Activated CD8-positive, alpha-beta memory T cell treated with anti-CD3 and anti-CD28 coated beads for 36 hours (primary cell): ENCODE measurements at regions not wholly inside any gene's neighbourhood (a gene's known extent, or its start where the extent isn't known, plus 50 kb on each side); places are given as distances from the start of the nearest gene placed in this dataset.

ENCODE experiments used
- CTCF ChIA-PET: fragments of 350-600 bp; sonication (Branson Sonifier 250); formaldehyde crosslinking; loops from one replicate; lab custom pipeline; 2021; ENCODE audit warnings: antibody characterized with exemption; lab: Charles Lee
- POLR2A ChIA-PET: fragments of 350-600 bp; sonication (Branson Sonifier 250); formaldehyde crosslinking; loops from one replicate; lab custom pipeline; 2021; ENCODE audit warnings: antibody characterized with exemption; lab: Charles Lee

DNA sequence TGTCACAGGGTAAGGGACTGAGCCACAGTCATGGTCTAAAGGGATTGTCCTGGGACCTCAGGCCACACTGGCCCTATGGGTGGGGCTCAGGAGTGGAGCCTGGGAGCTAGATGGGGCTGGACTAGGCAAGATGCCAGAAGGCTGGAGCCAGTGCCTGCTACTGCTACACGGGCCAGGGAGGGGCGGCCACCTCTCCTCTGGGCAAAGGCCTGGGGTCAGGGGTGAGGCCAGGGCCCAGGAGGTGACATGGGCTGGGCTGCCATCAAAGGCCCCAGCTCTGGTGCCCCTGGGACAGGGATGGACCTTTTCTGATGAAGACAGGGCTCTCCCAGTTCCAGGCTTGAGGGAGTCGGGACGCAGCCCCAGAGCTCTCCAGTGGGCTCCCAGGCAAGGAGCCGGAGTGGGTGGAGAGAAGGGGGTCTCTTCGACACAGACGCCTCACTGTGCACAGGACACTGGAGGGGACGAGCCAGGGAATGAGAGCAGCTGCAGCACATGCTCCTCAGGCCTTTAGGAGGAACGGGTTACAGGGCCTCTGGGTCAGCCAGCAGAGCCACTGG, 62.1 kb upstream of the IQSEC1 start:
- ChIA-PET CTCF (interaction anchor here (2.2 kb wide), 1 partner anchor 43 kb away, joined by 6 read pairs; no protein-coding TSS in a partner anchor), POLR2A (no interaction called here)

DNA sequence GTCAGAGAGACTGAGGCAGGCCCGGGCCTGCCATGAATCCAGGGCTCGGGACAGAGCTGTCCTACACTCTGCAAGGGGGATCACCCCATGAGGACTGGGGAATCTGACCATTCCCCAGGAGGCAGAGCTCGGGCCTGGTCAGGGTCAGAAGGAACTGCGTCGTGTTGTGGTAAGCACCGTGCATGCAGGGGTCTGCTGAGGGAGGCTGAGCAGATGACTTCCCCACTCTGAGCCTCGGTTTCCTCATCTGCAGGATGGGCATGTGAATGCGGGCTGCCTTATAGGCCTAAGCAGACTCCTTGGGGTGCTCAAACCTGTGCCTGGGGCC, 61.6 kb upstream of the IQSEC1 start:
- CTCF ChIA-PET, result interaction anchor here (2.2 kb wide), 1 partner anchor 43 kb away, joined by 6 read pairs; no protein-coding TSS in a partner anchor
- POLR2A ChIA-PET, result no interaction called here

DNA sequence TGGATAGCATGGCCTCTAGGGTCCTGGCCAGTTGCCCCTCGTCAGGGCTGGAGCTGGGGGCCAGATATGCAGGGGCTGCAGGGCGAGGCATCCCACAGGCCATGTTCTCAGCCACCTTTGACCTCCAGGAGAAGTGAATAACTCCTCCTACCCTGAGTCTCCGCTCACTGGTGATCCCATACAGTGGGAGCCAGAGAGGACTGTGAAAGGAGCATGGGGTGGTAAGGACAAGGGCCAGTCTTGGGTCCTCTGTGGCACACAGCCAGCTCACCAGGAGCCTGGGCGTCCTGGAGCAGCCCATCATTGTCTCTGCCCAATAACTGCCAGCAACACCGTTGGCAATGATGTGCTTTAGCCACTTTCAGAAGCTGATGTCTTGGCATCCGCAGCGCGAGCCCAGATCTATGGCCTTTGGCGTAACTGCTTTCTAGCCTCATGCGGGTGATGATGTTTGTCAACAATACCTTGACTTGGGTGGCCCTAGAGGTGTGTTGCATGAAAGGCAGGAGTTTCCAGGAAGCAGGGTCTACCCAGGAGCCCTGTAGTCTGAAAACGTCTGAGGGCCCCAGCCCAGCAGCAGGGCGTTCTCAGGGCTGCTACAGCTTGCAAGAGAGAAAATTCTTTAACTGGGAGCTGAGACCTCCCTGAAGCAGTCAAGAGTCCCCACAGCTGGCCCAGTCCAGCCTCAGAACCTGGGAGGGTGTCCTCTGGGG, 61.1 kb upstream of the IQSEC1 start:
- CTCF ChIA-PET, result interaction anchor here (0.6 to 2.2 kb wide), 2 partner anchors 42 to 186 kb away, joined by 3 to 6 read pairs; no protein-coding TSS in a partner anchor
- POLR2A ChIA-PET, result no interaction called here

DNA sequence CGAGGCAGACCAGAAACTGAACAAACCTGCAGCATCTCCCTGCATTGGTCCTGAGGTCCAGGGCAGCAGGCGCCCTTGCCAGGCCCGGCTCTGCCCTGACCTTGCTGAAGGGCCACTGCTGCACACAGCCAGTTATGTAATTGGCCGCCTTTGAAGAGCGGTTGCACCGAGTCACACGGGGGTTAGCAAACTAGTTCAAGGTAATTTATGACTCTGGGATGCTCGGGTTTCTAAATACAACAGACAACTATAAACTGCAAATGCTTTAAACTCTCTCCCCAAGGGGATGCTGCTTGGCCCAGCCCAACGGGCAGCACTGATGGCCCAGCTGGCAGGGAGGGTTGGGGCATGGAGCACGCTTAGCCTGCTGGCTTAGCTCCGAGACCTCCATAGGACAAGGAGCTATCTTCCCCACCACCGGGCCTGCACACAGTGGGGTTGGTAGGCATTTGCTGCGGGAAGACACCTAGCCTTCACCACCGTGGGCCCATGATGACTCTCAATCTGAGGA, 60.3 kb upstream of the IQSEC1 start:
- CTCF ChIA-PET, result interaction anchor here (2.2 kb wide), 1 partner anchor 42 kb away, joined by 6 read pairs; no protein-coding TSS in a partner anchor
- POLR2A ChIA-PET, result no interaction called here

DNA sequence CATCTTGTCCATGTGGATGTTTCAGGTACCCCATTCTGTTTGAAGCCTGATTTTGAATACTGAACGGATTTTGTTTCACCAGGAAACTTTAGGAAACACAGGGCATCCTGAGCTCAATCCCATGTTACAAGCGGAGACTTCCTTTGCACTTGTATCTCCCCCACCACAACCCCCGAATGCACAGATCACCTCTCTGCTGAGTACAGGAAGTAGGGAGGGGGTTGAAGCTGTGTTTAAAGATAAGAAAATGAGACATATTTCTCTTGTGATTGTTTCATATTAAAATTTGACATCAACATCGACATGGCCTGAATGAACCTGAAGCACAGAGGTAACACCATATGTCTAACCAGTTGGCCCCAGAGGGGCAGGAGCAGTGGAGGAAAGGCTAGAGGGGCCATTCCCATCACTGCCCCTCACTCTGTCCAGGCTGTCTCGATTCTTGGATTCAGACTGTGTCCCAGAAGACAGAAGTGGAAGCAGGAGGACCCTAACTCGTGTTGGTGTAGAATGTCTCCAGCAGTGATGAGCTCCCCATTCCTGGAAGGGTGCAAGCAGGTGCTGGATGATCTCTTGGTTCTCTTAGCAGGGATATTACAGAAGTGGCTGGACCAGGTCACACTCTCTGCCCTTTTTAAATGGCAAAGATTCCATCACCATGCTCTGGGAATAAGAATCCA, 59.6 kb upstream of the IQSEC1 start:
- ChIA-PET POLR2A (no interaction called here), CTCF (interaction anchor here (0.9 to 2.2 kb wide), 2 partner anchors 41 kb away, joined by 3 to 6 read pairs; no protein-coding TSS in a partner anchor)

DNA sequence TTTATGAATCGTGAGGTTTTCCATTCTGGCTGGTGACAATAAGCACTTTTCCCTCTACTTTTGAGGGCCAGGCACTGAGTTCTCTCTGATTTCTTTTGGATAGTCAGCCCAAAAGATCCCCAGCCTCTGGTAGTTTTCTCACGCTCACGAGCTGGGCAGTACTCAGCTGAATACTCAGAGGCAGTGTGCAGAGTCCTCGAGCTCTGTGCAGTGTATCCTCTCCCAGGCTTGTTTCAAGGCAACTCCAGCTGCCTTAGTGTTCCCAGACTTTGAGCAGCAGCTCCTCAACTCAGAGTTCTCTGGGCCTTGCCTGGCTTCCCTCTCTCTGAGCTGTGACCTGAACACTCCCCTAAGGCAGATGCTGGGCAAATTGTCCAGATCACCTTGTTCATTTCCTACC, 59.1 kb upstream of the IQSEC1 start:
- POLR2A ChIA-PET, result no interaction called here
- CTCF ChIA-PET, result interaction anchor here (0.9 kb wide), 1 partner anchor 40 kb away, joined by 3 read pairs; no protein-coding TSS in a partner anchor

DNA sequence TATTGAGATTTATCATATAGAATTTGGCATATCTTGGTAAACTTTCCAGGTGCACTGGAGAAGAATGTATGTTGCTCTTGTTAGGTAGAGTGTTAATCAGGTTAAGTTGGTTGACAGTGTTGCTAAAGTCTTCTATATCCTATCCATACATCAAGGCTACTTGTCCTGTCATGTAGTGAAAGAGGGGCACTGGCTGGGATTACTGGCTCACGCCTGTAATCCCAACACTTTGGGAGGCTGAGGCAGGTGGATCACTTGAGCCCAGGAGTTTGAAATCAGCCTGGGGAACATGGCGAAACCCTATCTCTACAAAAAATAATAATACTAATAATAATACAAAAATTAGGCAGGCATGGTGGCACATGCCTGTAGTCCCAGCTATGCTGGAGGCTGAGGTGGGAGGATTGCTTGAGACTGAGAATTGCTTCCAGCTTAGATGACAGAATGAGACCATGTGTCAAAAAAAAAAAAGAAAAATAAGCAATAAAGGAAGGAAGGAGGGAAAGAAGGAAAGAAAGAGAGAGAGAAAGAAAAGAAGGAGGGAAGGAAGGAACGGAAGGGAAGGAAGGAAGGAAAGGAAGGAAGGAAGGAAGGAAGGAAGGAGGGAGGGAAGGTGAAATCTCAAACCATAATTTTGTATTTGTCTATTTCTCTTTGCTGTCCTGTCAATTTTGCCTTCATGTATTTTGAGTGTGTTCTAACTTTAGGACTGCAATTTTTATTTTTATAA, 57.4 kb upstream of the IQSEC1 start:
- POLR2A ChIA-PET, result no interaction called here
- CTCF ChIA-PET, result no interaction called here

DNA sequence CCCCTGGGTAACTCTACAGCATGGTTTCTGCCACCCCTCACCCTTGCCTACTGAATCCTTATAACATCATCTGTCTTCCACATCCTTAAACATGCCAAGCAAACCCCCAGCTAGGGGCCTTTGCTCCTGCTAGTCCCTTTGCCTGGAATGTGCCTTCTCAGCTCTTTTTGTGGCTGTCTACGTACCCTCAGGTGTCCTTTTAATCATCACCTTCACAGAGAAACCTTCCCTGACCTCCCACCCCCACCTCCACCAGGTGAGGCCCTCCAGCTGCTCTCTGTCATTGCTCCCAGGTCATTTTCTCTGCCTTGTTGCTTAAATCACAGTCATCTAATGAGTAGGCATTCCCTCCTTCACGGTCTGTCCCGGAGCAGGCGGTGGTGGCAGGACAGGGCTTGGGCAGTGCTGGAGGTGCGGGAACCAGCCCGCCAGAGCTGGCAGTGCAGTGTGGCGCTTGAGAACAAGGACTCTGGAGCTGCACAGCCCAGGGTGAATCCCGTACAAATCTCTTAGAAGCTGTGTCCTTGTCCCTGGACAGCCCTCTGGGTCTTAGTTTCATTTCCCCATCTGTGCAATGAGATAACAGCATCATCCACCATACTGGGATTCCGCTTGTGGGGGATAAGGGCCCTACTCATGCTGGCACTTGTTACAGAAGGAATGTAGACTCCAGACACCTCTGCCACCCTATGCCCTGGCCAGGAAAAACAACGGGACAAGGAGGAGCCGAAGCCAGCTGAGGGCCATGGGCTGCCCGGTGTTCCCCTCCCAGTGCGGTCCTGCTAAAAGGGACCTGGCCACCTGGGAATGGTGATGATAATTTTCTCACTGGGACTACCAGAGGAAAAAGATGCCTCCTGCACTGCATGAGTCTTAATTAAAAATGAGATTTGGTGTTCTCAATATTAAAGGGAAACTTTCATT, 52.1 kb upstream of the IQSEC1 start:
- POLR2A ChIA-PET, result no interaction called here
- CTCF ChIA-PET, result no interaction called here

DNA sequence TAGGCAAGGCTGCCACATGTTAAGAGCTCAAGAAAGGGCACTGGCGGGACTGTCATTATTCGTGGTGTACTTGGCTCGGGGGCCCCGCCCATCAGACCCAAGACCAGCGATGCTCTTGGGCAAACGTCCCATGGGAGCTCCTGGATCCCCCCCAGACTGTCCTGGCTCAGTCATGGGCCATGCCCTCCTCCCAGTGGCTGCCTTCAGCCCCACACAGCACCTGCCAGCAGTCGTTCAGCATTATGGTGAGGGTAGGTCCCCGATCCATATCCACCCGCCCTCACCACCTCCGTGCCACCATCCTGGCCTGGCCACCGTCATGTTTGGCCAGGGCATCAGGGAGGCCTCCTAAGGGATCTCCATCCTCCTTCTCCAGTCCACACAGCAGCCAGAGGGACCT, 51.4 kb upstream of the IQSEC1 start:
- POLR2A ChIA-PET, result no interaction called here
- CTCF ChIA-PET, result no interaction called here

DNA sequence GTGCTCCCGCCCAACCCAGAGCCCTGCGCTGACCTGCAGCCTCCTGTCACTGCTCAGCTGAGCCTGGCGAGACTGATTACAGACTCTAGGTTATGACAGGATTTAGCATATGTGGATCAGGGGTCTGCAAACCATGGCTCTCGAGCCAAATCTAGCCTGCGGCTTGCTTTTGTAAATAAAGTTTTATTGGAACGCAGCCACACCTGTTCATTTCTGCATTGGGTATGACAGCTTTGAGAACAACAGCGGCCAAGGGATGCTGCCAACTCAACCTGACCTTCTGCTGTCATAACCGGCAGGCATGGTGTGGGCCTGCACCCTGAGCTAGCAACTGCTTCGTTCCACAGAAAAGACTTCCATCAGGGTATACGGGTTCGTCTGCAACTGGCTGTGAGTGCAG, 50.5 kb upstream of the IQSEC1 start:
- CTCF ChIA-PET, result no interaction called here
- POLR2A ChIA-PET, result no interaction called here

DNA sequence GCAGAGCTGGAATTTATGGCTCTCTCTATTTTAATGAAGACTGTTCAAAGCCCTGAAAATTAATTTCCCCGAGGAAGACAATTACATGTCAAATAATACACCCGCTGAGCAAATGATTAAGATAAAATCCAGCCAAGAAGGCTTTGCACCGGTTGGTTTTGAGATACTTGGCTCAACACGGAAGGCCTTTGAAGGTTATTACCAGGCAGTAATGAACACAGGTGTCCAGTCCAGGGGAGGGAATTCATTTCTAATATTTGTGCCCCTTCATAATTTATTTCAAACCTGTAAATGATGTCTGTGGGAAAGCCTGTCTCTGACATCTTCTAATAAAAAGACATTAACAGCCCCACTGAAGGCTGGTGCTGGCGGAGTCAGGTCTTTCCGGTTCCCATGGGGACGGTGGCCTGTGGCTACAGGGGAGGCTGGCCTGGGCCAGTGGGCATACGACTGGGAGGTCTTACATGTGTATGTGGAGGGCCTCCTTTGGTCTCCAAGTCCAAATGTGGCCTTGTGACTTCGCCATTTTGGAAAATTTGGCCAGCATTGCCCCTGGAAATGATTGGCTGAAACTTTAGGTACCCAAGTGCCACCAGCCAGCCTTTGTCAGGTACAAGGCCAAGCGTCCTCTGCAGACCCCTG, 49.9 kb upstream of the IQSEC1 start:
- CTCF ChIA-PET, result no interaction called here
- POLR2A ChIA-PET, result no interaction called here
